HepG2 (cell line): ENCODE measurements at regions not wholly inside any gene's neighbourhood (a gene's known extent, or its start where the extent isn't known, plus 50 kb on each side); places are given as distances from the start of the nearest gene placed in this dataset.
"Not testable (repeated sequence)": the region's sequence is repeated elsewhere in the genome, so short reads cannot be mapped to it uniquely, and the experiment has no call there.

Source experiments
- ATAC-seq: fragments of 200-7000 bp; cut with Tn5 transposase; 3 replicates; pipeline ENCODE4 v1.9.1; 2020; ENCODE audit warnings: mild to moderate bottlenecking, moderate library complexity
- BruUV-seq: library from RNA; stranded (reverse); fragments of 400-500 nt; replicated peaks from 2 replicates; lab custom pipeline; 2021; lab: Mats Ljungman, UMichigan
- CTCF ChIA-PET: fragments of 300-600 bp; formaldehyde crosslinking; extraction: SDS; loops from one replicate; lab custom pipeline; 2021; ENCODE audit warnings: low total read pairs, inconsistent platforms, low intra/inter-chr PET ratio; lab: Yijun Ruan, JAX
- POLR2A ChIA-PET: fragments of 350-600 bp; sonication (Branson Sonifier 250); formaldehyde crosslinking; loops from one replicate; lab custom pipeline; 2020; ENCODE audit warnings: antibody characterized with exemption, inconsistent platforms; lab: Yijun Ruan, JAX
- DNase-seq: peaks from one replicate; pipeline ENCODE4 v3.0.0-alpha.2; 2015; ENCODE audit warnings: low spot score
- FAIRE-seq: peaks from 3 replicates; lab custom pipeline; 2011; peaks lifted over from hg19 to GRCh38; lab: Jason Lieb, UNC
- H2AFZ ChIP-seq: one replicate; pipeline ENCODE4 v1.6.1; 2011; ENCODE audit warnings: low read length, inconsistent platforms
- H3K27ac ChIP-seq: fragments of 300-600 bp; 3 replicates; pipeline ENCODE4 v1.8.0; 2011; ENCODE audit warnings: mixed run types, mild to moderate bottlenecking, mixed read lengths, low read length, inconsistent platforms; ENCODE audit not compliant: insufficient read depth; ENCODE audit errors: extremely low read length
- H3K27me3 ChIP-seq, 2 experiments: fragments of 200-600 bp in 1 of 2; 2 replicates in 1 of 2; 3 replicates in 1 of 2; pipeline versions ENCODE4 v1.6.0 to v1.8.0; 2011; ENCODE audit warnings: low read length in 2 of 2, mild to moderate bottlenecking in 2 of 2, moderate library complexity in 2 of 2, inconsistent platforms in 1 of 2; ENCODE audit not compliant: insufficient read depth in 2 of 2, control insufficient read depth in 1 of 2
- H3K36me3 ChIP-seq, 2 experiments: fragments of 200-600 bp in 1 of 2; replicated peaks in 1 of 2; 2 replicates in 1 of 2; 3 replicates in 1 of 2; pipeline versions ENCODE4 v1.5.1 to v1.8.0; 2011; ENCODE audit warnings: low read length in 2 of 2, inconsistent platforms in 1 of 2; ENCODE audit not compliant: insufficient read depth in 2 of 2, control insufficient read depth in 1 of 2
- H3K4me1 ChIP-seq: 2 replicates; pipeline ENCODE4 v1.5.1; 2012; ENCODE audit warnings: low read length, inconsistent platforms; ENCODE audit not compliant: insufficient read depth
- H3K4me2 ChIP-seq: 2 replicates; pipeline ENCODE4 v1.6.0; 2011; ENCODE audit warnings: low read depth, low read length, inconsistent platforms
- H3K4me3 ChIP-seq, 3 experiments: fragments of 200-600 bp in 1 of 3; sonication (generic), shearing (Covaris generic) in 1 of 3; replicated peaks in 1 of 3; 2 replicates each; pipeline ENCODE4 v1.5.1; 2011 to 2016; ENCODE audit warnings: low read length in 3 of 3, inconsistent platforms in 2 of 3, low read depth in 2 of 3, mild to moderate bottlenecking in 2 of 3, control low read depth in 1 of 3, mixed read lengths in 1 of 3; ENCODE audit not compliant: insufficient read depth in 1 of 3
- H3K79me2 ChIP-seq: one replicate; pipeline ENCODE4 v1.6.1; 2011; ENCODE audit warnings: low read length, inconsistent platforms; ENCODE audit not compliant: insufficient read depth
- H3K9ac ChIP-seq: 2 replicates; pipeline ENCODE4 v1.6.0; 2011; ENCODE audit warnings: mild to moderate bottlenecking, low read depth, low read length, inconsistent platforms; ENCODE audit not compliant: insufficient read depth
- H3K9me3 ChIP-seq: 2 replicates; pipeline ENCODE4 v1.5.1; 2012; ENCODE audit warnings: mild to moderate bottlenecking, low read length
- H4K20me1 ChIP-seq: 2 replicates; pipeline ENCODE4 v1.6.0; 2011; ENCODE audit warnings: inconsistent platforms, mild to moderate bottlenecking, low read length, moderate library complexity; ENCODE audit not compliant: insufficient read depth
- ELF3 ChIP-seq: IDR thresholded peaks from 2 replicates; pipeline ENCODE4 v1.6.1; 2016; ENCODE audit warnings: missing genetic modification reagents, missing compliant biosample characterization
- HNRNPK ChIP-seq: fragments of 200-400 bp; formaldehyde crosslinking; IDR thresholded peaks from 2 replicates; pipeline ENCODE4 v1.6.1; 2018; ENCODE audit warnings: low read length, low read depth, moderate library complexity, mild to moderate bottlenecking; ENCODE audit not compliant: poor library complexity, severe bottlenecking
- KAT8 ChIP-seq: IDR thresholded peaks from 2 replicates; pipeline ENCODE4 v1.6.1; 2016; ENCODE audit warnings: missing genetic modification reagents, missing compliant biosample characterization
- PCBP1 ChIP-seq: fragments of 200-400 bp; formaldehyde crosslinking; IDR thresholded peaks from 2 replicates; pipeline ENCODE4 v1.6.1; 2017; ENCODE audit warnings: mild to moderate bottlenecking, low read depth, low read length, borderline replicate concordance
- PCBP2 ChIP-seq: fragments of 200-400 bp; formaldehyde crosslinking; optimal IDR thresholded peaks from 2 replicates; pipeline ENCODE3; 2018; ENCODE audit warnings: low read length, low read depth; ENCODE audit not compliant: poor library complexity, severe bottlenecking
- ZNF441 ChIP-seq: sonication (generic); formaldehyde crosslinking; IDR thresholded peaks from 2 replicates; pipeline ENCODE4 v1.7.0; 2021; ENCODE audit warnings: missing genetic modification reagents, borderline replicate concordance
- ZNF766 ChIP-seq: sonication (generic); formaldehyde crosslinking; IDR thresholded peaks from 2 replicates; pipeline ENCODE4 v1.5.0; 2020; ENCODE audit warnings: missing genetic modification reagents, borderline replicate concordance
- WGBS: methylation state at CpG from one replicate; pipeline ENCODE4 v1.1.6; 2017; ENCODE audit warnings: low lambda C conversion rate; 5-methylcytosine and 5-hydroxymethylcytosine counted together
- in situ Hi-C: cut with HindIII; loops from 2 replicates; pipeline ENCODE4 v1.10.0; 2017; ENCODE audit warnings: low pct_unique_long_range_greater_than_20kb; ENCODE audit not compliant: extremely low pct_ligation_motif_present
- intact Hi-C: fragments of 100-400 bp; cut with micrococcal nuclease; formaldehyde crosslinking; loops from one replicate; pipeline ENCODE4 v1.10.0; 2022; ENCODE audit not compliant: unreplicated experiment

DNA sequence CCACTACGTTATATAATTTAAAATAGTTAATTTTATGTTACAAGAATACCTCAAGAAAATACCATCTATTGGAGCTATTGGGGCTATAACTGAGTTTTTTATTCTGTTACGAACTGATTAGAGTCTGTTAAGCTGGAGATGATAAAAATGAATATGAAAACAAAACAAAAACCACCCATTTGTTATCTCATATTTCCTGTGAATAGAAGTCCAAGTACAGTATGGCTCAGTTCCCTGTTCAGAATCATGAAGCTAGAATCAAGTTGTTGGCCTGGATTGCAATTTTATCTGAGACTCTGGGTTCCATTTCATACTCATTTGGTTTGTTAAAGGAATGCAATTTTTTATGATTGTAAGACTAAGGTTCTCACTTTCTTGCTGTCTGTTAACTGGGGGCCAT is 319.1 kb upstream of the PCDH18 start:
- Histone ChIP-seq H3K4me1 (no peaks in the 10 kb centered on the region), H3K4me3 (no peak overlapping the region), H3K27me3 (no peaks in the 10 kb centered on the region), H3K27ac (no peak overlapping the region), H3K9ac (no peak overlapping the region), H3K36me3 (no peaks in the 10 kb centered on the region), H3K4me2 (no peak overlapping the region), H2AFZ (no peak overlapping the region), H3K9me3 (no peaks in the 10 kb centered on the region)
- intact Hi-C loops (no loop called here), in situ Hi-C loops (no loop called here)
- DNase-seq, result no peak
- BruUV-seq, result no TSS peak
- CTCF ChIA-PET, result no interaction called here
- TF ChIP-seq ELF3 (no peak), ZNF441 (CRISPR knock-in tag) (no peak), KAT8 (CRISPR knock-in tag) (no peak), ZNF766 (CRISPR knock-in tag) (no peak)
- TF ChIP-seq, all 625 proteins: peak for 0
- H3K79me2 ChIP-seq, result no peaks in the 10 kb centered on the region
- H4K20me1 ChIP-seq, result no peaks in the 10 kb centered on the region
- FAIRE-seq, result no peak
- 1% methylated on average over 2 of the region's 2 CpGs for WGBS
- ATAC-seq, result no peak
- POLR2A ChIA-PET, result no interaction called here

DNA sequence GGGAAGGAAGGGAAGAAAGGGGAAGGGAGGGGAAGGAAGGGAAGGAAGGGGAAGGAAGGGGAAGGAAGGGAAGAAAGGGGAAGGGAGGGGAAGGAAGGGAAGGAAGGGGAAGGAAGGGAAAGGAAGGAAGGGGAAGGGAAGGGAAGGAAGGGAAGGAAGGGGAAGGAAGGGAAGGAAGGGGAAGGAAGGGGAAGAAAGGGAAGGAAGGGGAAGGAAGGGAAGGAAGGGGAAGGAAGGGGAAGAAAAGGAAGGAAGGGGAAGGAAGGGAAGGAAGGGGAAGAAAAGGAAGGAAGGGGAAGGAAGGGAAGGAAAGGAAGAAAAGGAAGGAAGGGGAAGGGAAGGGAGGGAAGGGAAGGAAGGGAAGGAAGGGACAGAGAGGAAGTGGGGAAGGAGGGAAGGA is 295.7 kb upstream of the PCDH18 start:
- H3K9ac ChIP-seq, POLR2A ChIA-PET, ATAC-seq, H3K4me3 ChIP-seq, FAIRE-seq, H3K9me3 ChIP-seq, BruUV-seq, intact Hi-C loops, H3K27ac ChIP-seq, CTCF ChIA-PET, DNase-seq, H3K79me2 ChIP-seq, H3K4me2 ChIP-seq, H3K27me3 ChIP-seq, H3K36me3 ChIP-seq, H4K20me1 ChIP-seq, in situ Hi-C loops, H2AFZ ChIP-seq, H3K4me1 ChIP-seq: not testable (repeated sequence)
- TF ChIP-seq HNRNPK (peak; percentile 97), PCBP2 (peak; percentile 47), PCBP1 (peak; percentile 94)
